A673 (cell line): ENCODE measurements at regions not wholly inside any gene's neighbourhood (a gene's known extent, or its start where the extent isn't known, plus 50 kb on each side); places are given as distances from the start of the nearest gene placed in this dataset.

Experiments
- BruUV-seq: library from RNA; stranded (reverse); fragments of 400-500 nt; replicated peaks from 2 replicates; lab custom pipeline; 2021; lab: Mats Ljungman, UMichigan
- CTCF ChIA-PET: fragments of 300-600 bp; sonication (Branson Sonifier 250); formaldehyde crosslinking; loops from one replicate; lab custom pipeline; 2022; ENCODE audit warnings: antibody characterized with exemption; lab: Charles Lee
- POLR2A ChIA-PET: fragments of 300-600 bp; sonication (Branson Sonifier 250); formaldehyde crosslinking; loops from one replicate; lab custom pipeline; 2022; ENCODE audit warnings: antibody characterized with exemption; ENCODE audit not compliant: low non-redundant PET; lab: Charles Lee
- DNase-seq: peaks from one replicate; pipeline ENCODE4 v3.0.0-alpha.2; 2015; ENCODE audit warnings: low spot score
- H3K27ac ChIP-seq: fragments of 200-600 bp; sonication (generic); 2 replicates; pipeline ENCODE4 v1.5.1; 2016; ENCODE audit warnings: mixed run types, low read depth, mild to moderate bottlenecking, mixed read lengths, antibody characterized with exemption, low read length; ENCODE audit not compliant: poor library complexity, severe bottlenecking
- H3K27me3 ChIP-seq: fragments of 200-600 bp; sonication (generic); replicated peaks from 2 replicates; pipeline ENCODE4 v1.6.1; 2017; ENCODE audit warnings: mixed run types, low read depth, mild to moderate bottlenecking, mixed read lengths, antibody characterized with exemption, low read length; ENCODE audit not compliant: insufficient read depth, poor library complexity
- H3K36me3 ChIP-seq: fragments of 200-600 bp; sonication (generic); 2 replicates; pipeline ENCODE4 v1.6.1; 2016; ENCODE audit warnings: mixed run types, mild to moderate bottlenecking, mixed read lengths, antibody characterized with exemption, low read length; ENCODE audit not compliant: insufficient read depth, poor library complexity, severe bottlenecking
- H3K4me1 ChIP-seq: fragments of 200-600 bp; sonication (generic); 2 replicates; pipeline ENCODE4 v1.6.1; 2017; ENCODE audit warnings: mixed run types, mild to moderate bottlenecking, mixed read lengths, antibody characterized with exemption, low read length; ENCODE audit not compliant: insufficient read depth, poor library complexity, severe bottlenecking
- H3K4me3 ChIP-seq: fragments of 200-600 bp; sonication (generic); 2 replicates; pipeline ENCODE4 v1.5.1; 2016; ENCODE audit warnings: low read depth, mixed run types, mild to moderate bottlenecking, mixed read lengths, low read length; ENCODE audit not compliant: poor library complexity, severe bottlenecking
- H3K9me3 ChIP-seq: fragments of 200-600 bp; sonication (generic); 2 replicates; pipeline ENCODE4 v1.6.1; 2016; ENCODE audit warnings: mixed run types, low read depth, mild to moderate bottlenecking, mixed read lengths, antibody characterized with exemption, low read length; ENCODE audit not compliant: poor library complexity, severe bottlenecking
- EZH2 ChIP-seq: fragments of 200-600 bp; sonication (generic); IDR thresholded peaks from 2 replicates; pipeline ENCODE4 v1.6.1; 2017; ENCODE audit warnings: borderline replicate concordance, low read depth, mild to moderate bottlenecking, mixed read lengths, antibody characterized with exemption, low read length; ENCODE audit not compliant: poor library complexity, severe bottlenecking
- intact Hi-C: fragments of 100-400 bp; cut with micrococcal nuclease; formaldehyde crosslinking; loops from one replicate; pipeline ENCODE4 v1.10.0; 2022; ENCODE audit not compliant: unreplicated experiment
- TF ChIP-seq, protein P1 (sequence below): fragments of 300-800, 200-600 bp; sonication (generic); conservative IDR thresholded peaks from 2 replicates; pipeline ENCODE4 v1.5.1; 2017; ENCODE audit warnings: low read depth, mild to moderate bottlenecking, antibody characterized with exemption, low read length, moderate library complexity, mixed read lengths

DNA sequence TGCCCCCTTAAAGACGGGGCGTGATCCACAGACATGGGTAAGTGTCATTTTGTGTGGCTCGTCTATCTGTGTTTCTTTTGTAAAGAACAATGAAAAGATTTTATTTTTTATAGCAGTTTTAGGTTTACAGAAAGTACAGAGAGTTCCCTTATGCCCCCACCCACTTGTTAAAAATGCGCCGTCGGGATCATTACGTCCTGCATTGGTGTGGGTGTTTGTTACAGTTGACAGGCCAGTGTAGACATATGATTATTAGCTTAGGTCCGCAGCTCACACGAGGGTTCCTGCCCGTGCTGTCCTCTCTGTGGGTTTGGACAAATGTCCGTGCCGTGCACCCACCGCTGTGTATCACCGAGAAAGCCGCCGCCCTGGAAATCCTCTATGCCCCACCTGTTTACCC, 50.5 kb downstream of the RGS12 start:
- H3K9me3 ChIP-seq, result no peaks in the 10 kb centered on the region
- intact Hi-C loops, result no loop called here
- H3K27ac ChIP-seq, result peak overlapping the region; percentile 84
- H3K4me1 ChIP-seq, result peaks cover 73% of the 10 kb centered on the region
- POLR2A ChIA-PET, result no interaction called here
- peak overlapping the region; percentile 28 for H3K4me3 ChIP-seq
- no peak for DNase-seq
- peaks cover 5% of the 10 kb centered on the region for H3K36me3 ChIP-seq
- TF ChIP-seq, protein P1, sequence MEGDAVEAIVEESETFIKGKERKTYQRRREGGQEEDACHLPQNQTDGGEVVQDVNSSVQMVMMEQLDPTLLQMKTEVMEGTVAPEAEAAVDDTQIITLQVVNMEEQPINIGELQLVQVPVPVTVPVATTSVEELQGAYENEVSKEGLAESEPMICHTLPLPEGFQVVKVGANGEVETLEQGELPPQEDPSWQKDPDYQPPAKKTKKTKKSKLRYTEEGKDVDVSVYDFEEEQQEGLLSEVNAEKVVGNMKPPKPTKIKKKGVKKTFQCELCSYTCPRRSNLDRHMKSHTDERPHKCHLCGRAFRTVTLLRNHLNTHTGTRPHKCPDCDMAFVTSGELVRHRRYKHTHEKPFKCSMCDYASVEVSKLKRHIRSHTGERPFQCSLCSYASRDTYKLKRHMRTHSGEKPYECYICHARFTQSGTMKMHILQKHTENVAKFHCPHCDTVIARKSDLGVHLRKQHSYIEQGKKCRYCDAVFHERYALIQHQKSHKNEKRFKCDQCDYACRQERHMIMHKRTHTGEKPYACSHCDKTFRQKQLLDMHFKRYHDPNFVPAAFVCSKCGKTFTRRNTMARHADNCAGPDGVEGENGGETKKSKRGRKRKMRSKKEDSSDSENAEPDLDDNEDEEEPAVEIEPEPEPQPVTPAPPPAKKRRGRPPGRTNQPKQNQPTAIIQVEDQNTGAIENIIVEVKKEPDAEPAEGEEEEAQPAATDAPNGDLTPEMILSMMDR, result no peak
- TF ChIP-seq EZH2, result no peak
- no peaks in the 10 kb centered on the region for H3K27me3 ChIP-seq
- no TSS peak for BruUV-seq
- CTCF ChIA-PET, result interaction anchor here (1.2 kb wide), 1 partner anchor 137 kb away, joined by 3 read pairs; no protein-coding TSS in a partner anchor

- CTCF ChIA-PET, result interaction anchor here (1.2 kb wide), 1 partner anchor 136 kb away, joined by 3 read pairs; no protein-coding TSS in a partner anchor
- POLR2A ChIA-PET, result no interaction called here
- BruUV-seq, result no TSS peak
- no peak for TF ChIP-seq EZH2
- TF ChIP-seq, protein P1, result no peak
- no peak overlapping the region for H3K4me3 ChIP-seq
- peaks cover 69% of the 10 kb centered on the region for H3K4me1 ChIP-seq
- no peak overlapping the region for H3K27ac ChIP-seq
- H3K36me3 ChIP-seq, result peaks cover 5% of the 10 kb centered on the region
- H3K27me3 ChIP-seq, result no peaks in the 10 kb centered on the region
- H3K9me3 ChIP-seq, result no peaks in the 10 kb centered on the region
- no peak for DNase-seq
- intact Hi-C loops, result no loop called here
These were observed 51.3 kb downstream of the RGS12 start for GRCh38 chr4:3344104-3344503.

- Histone ChIP-seq H3K27me3 (no peaks in the 10 kb centered on the region), H3K4me3 (no peak overlapping the region), H3K36me3 (peaks cover 5% of the 10 kb centered on the region), H3K4me1 (peaks cover 64% of the 10 kb centered on the region), H3K9me3 (no peaks in the 10 kb centered on the region), H3K27ac (no peak overlapping the region)
- BruUV-seq, result no TSS peak
- intact Hi-C loops, result no loop called here
- no peak for DNase-seq
- POLR2A ChIA-PET, result no interaction called here
- CTCF ChIA-PET, result no interaction called here
- TF ChIP-seq EZH2, result no peak
- TF ChIP-seq, protein P1, result no peak
These were observed 51.8 kb downstream of the RGS12 start for GRCh38 chr4:3344596-3344995.
